Mesendoderm (in vitro differentiated cells): ENCODE measurements at regions not wholly inside any gene's neighbourhood (a gene's known extent, or its start where the extent isn't known, plus 50 kb on each side); places are given as distances from the start of the nearest gene placed in this dataset.

ENCODE experiments used
- DNase-seq: peaks from one replicate; pipeline ENCODE4 v3.0.0; 2013
- H2AK5ac ChIP-seq: 2 replicates; pipeline ENCODE4 v1.6.1; 2013; ENCODE audit warnings: low read length, inconsistent platforms
- H2BK120ac ChIP-seq: 2 replicates; pipeline ENCODE4 v1.6.1; 2013; ENCODE audit warnings: low read depth, mild to moderate bottlenecking, low read length, moderate library complexity, mixed read lengths
- H2BK15ac ChIP-seq: replicated peaks from 2 replicates; pipeline ENCODE4 v1.6.1; 2013; ENCODE audit warnings: low read depth, mild to moderate bottlenecking, moderate library complexity
- H2BK5ac ChIP-seq: 2 replicates; pipeline ENCODE4 v1.6.1; 2013; ENCODE audit warnings: low read length, inconsistent platforms
- H3K18ac ChIP-seq: 2 replicates; pipeline ENCODE4 v1.6.1; 2013; ENCODE audit warnings: mild to moderate bottlenecking, low read length, mixed read lengths
- H3K23ac ChIP-seq: one replicate; pipeline ENCODE4 v1.6.1; 2013; ENCODE audit warnings: low read length
- H3K27ac ChIP-seq: 2 replicates; pipeline ENCODE4 v1.5.1; 2013; ENCODE audit warnings: low read depth, mild to moderate bottlenecking, inconsistent platforms, low read length, moderate library complexity
- H3K27me3 ChIP-seq: 2 replicates; pipeline ENCODE4 v1.6.1; 2013; ENCODE audit warnings: low read length, control low read depth, mild to moderate bottlenecking, inconsistent platforms; ENCODE audit not compliant: insufficient read depth, poor library complexity
- H3K36me3 ChIP-seq: 2 replicates; pipeline ENCODE4 v1.6.1; 2013; ENCODE audit warnings: low read length, inconsistent platforms; ENCODE audit not compliant: control insufficient read depth, insufficient read depth
- H3K4ac ChIP-seq: one replicate; pipeline ENCODE4 v1.6.1; 2013; ENCODE audit warnings: low read depth, mild to moderate bottlenecking, low read length, moderate library complexity
- H3K4me1 ChIP-seq: 2 replicates; pipeline ENCODE4 v1.6.1; 2013; ENCODE audit warnings: low read depth, low read length, inconsistent platforms; ENCODE audit not compliant: control insufficient read depth
- H3K4me2 ChIP-seq: 2 replicates; pipeline ENCODE4 v1.6.1; 2013; ENCODE audit warnings: low read length
- H3K4me3 ChIP-seq: 2 replicates; pipeline ENCODE4 v1.5.1; 2013; ENCODE audit warnings: mild to moderate bottlenecking, low read length
- H3K56ac ChIP-seq: one replicate; pipeline ENCODE4 v1.6.1; 2013; ENCODE audit warnings: low read length
- H3K79me1 ChIP-seq: 2 replicates; pipeline ENCODE4 v1.6.1; 2013; ENCODE audit warnings: low read length, inconsistent platforms
- H3K79me2 ChIP-seq: 2 replicates; pipeline ENCODE4 v1.6.1; 2013; ENCODE audit warnings: mild to moderate bottlenecking, low read length; ENCODE audit not compliant: control insufficient read depth, insufficient read depth
- H3K9ac ChIP-seq: 2 replicates; pipeline ENCODE4 v1.6.1; 2013; ENCODE audit warnings: low read length, inconsistent platforms
- H4K5ac ChIP-seq: one replicate; pipeline ENCODE4 v1.6.1; 2013; ENCODE audit warnings: low read length
- H4K8ac ChIP-seq: one replicate; pipeline ENCODE4 v1.6.1; 2013; ENCODE audit warnings: low read depth, mild to moderate bottlenecking, control low read depth, low read length, moderate library complexity
- WGBS: extraction: QIAGEN DNeasy Blood & Tissue Kit; methylation state at CpG from one replicate; pipeline ENCODE4 v1.1.7; 2013; ENCODE audit warnings: low lambda C conversion rate, missing lambda C conversion rate; ENCODE audit not compliant: insufficient coverage; ENCODE audit errors: extremely low coverage; 5-methylcytosine and 5-hydroxymethylcytosine counted together

DNA sequence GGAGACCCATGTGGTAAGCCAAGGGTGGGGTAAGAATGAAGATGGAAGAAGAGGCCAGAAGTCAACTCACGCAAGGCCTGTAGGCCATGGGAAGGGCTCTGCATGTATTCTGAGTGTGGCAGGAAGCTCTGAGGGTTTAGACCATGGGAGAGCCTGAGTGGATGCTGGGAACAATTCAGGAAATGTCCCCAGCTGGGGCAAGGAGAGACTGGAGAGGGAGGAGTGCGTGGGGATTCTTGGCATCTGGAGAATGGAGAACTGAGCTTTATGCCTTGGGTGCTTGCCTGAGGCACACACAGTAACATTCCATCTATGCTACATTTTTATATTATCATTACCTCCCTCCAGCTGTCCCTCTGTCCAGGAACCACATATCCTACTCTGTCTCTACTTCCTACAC, 50.4 kb upstream of the CD82 start:
- Histone ChIP-seq H3K9ac (no peak overlapping the region), H3K79me2 (no peaks in the 10 kb centered on the region), H3K27ac (no peak overlapping the region), H2BK120ac (no peak overlapping the region), H2BK5ac (no peak overlapping the region), H3K27me3 (no peaks in the 10 kb centered on the region), H3K56ac (no peak overlapping the region), H3K4me3 (no peak overlapping the region), H3K36me3 (no peaks in the 10 kb centered on the region), H3K79me1 (no peaks in the 10 kb centered on the region), H3K23ac (no peak overlapping the region), H3K18ac (no peak overlapping the region), H4K8ac (no peak overlapping the region), H3K4me1 (no peaks in the 10 kb centered on the region), H2AK5ac (no peak overlapping the region), H3K4ac (no peak overlapping the region), H3K4me2 (no peak overlapping the region), H4K5ac (no peak overlapping the region), H2BK15ac (no peak overlapping the region)
- no CpG with 5 or more reads among the region's 2 CpGs for WGBS
- DNase-seq = no peak
